ENCODE measurements at regions not wholly inside any gene's neighbourhood (a gene's known extent, or its start where the extent isn't known, plus 50 kb on each side); places are given as distances from the start of the nearest gene placed in this dataset.

DNA sequence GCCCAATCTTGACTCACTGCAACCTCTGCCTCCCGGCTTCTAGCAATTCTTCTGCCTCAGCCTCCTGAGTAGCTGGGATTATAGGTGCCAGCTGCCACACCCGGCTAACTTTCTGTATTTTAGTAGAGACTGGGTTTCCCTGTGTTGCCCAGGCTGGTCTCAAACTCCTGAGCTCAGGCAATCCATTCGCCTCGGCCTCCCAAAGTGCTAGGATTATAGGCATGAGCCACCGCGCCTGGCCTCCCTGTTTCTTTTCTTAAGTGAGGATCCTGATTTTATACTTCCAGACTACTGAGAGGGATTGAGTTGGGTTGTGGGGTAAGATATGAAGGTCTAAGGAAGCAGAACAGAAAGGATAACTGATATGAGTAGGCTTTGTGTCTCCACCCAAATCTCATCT is 106.8 kb downstream of the CNTN3 start:
- no peak for DNase-seq (ENCODE audit: low spot score)

DNA sequence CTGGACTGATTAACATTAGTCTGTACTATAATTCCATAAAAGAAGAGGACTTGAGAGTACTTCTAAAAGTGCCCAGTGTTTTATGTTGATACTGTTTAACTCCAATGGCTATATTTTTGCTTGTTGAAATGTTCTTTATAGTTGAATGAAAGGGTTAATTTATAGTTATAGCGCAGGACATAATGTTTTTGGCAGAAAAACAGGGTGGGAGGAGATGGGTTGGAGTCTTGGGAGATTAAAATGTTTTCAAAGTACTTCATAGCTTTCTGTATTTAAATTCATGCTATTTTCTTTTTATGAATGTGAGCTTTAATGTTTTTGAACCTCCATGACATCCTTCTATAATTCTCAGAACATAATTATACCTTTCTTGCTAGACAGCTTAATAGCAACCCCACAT is 108.2 kb downstream of the CNTN3 start:
- DNase-seq (ENCODE audit: low spot score) = no peak

DNA sequence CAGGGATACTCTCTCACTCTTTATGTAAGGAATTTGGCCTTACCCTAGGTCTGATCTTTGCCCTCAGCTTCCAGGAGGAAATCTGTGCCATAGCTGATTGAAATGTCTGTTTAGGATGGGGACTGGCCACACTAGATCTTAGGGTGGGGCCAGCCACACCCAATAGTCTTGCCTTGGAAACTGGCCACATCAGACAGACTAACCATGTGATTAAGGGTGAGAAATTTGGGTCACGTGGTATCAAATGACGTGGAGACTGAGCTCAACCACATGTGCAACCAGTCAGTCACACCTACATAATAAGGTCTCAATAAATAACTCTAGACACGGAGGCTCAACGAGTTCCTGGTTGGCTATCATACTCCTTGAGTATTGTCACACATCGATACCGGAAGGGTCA is 113.5 kb downstream of the CNTN3 start:
- DNase-seq (ENCODE audit: low spot score) = no peak

DNA sequence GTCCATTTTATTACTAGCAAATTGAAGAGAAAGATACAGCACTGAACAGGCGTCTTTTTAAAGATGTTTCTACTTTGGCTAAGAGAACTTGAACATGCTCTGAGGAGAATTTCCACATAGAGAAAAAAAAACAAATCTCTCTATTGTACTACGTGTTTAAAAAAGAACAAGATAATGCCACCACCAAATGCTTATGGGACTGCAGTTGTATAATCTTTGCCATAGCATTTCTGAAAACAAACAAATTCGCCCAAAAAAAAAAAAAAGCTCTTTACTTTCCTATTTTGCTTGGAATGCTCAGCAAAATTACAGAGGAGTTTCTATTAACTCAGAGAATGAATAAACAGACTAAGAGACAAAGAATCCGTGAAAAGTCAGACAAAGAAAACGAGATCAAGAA is 114.2 kb downstream of the CNTN3 start:
- no peak for DNase-seq (ENCODE audit: low spot score)

DNA sequence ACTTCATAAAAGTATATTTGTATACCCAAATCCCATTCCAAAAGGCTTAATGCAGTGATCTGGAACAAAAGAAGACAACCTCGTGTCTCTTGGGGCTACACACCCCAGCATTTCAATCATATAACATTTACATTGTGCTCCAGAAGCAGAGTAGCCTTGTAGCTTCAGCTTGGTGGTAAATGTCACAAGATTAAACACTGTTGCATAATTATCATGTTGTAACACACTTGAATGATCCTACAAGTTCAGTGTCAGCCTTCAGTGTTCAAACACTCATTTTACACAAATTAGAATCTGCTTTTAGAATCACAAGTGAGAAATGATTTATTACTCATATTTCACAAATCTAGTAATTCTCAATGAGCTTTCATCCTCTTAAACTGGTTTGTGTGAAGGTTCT is 122.6 kb downstream of the CNTN3 start:
- DNase-seq (ENCODE audit: low spot score) = no peak

DNA sequence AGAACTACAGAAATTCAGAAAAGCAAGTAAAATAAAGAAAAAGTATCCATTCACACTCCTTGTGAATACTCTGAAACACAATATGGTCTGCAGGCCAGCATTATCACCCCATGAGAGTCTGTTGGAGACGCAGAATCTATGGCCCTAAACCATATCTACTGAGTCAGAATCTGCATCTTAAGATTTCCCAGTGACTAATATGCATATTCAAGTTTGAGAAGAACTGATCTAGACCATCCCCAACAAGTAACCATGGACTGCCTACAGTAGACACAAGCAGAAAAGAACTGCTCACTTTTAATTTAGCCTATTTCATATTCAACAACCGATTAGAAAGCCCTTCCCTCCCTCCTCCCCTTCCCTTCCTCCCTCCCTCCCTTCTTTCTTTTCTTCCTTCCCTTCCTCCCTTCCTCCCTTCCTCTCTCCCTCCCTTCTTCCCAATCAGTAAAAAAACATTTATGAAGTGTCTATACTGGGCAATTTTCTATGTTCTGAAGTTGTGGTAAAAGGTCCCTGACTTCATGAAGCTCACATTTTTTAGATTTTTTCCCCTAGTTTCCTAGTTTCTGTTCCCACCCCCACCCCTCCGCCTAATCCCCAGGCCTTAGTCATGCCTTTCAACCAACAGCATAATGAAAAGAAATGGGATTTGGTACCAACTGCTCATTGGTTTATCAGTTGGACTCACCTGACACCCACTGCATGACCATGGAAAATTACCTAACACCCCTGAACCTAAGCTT is 125.2 kb downstream of the CNTN3 start:
- no peak for DNase-seq (ENCODE audit: low spot score)

DNA sequence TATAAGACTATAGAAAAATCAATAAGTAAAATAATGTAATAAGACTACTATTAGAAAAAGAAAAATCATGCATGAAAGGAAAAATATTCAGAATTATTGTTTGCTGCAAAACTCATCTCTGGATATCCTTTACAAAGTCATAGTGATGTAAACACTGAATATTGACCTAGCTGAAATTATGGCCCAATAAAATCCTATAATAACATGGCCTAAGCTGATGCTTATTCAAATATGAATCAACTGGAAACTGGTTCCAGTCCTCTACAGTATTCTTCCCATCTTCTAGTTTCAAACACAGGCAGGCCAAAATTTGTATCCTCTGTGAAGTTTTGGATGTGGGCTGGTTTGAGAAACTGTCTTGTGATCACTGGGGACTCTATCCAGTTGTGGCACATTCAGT is 134.5 kb downstream of the CNTN3 start:
- DNase-seq (ENCODE audit: low spot score) = no peak

DNA sequence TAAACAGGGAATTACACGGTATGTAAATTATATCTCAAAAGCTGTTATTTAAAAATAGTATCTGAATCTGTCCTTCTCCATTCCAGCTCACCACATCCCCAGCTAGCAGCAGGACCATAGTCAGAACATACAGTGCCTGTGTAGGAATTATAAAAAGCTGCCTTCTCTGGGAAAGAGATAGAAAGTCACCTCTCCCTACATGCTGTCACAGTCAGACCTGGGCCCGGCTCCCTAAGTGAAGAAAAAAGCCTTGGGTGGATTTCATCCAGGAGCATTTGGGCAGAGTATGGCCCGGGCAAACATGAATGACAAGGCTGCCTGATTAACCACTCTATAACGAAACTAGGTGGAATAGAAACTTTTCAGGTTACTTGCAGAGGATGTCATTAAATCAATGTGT is 144.1 kb downstream of the CNTN3 start:
- no peak for DNase-seq (ENCODE audit: low spot score)

DNA sequence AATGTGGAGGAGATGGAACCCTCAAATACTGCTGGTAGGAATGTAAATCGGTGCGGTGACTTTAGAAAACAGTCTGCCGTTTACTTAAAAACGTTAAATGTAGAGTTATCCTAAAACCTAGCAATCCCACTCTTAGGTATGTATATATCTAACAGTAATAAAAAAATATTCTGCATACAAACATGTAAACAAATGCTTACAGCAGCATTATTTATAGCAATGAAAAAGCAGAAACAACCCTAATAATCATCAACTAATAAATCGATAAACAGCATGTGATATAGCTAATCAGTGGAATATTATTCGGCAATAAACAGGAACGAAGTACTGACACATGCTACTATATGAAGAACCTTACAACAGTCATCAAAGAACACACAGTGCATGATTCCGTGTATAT is 144.7 kb downstream of the CNTN3 start:
- no peak for DNase-seq (ENCODE audit: low spot score)

DNA sequence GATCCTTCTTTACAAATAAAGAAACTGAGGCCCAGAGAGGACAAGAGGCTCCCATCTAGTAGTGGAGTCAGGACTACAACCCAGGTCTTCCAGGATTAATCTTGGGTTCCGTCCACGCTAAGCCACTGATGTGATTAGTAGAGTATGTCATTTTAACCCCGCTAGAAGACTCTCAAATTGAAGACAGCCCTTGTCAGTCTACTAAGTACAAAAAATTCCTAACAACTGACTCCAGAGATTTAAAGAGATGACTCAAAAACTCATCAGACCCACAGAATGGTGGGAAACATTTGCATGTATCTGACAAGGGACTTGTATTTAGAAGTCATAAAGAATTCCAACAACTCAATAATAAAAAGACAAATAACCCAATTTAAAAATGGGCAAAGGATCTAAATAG is 145.3 kb downstream of the CNTN3 start:
- DNase-seq (ENCODE audit: low spot score) = no peak

DNA sequence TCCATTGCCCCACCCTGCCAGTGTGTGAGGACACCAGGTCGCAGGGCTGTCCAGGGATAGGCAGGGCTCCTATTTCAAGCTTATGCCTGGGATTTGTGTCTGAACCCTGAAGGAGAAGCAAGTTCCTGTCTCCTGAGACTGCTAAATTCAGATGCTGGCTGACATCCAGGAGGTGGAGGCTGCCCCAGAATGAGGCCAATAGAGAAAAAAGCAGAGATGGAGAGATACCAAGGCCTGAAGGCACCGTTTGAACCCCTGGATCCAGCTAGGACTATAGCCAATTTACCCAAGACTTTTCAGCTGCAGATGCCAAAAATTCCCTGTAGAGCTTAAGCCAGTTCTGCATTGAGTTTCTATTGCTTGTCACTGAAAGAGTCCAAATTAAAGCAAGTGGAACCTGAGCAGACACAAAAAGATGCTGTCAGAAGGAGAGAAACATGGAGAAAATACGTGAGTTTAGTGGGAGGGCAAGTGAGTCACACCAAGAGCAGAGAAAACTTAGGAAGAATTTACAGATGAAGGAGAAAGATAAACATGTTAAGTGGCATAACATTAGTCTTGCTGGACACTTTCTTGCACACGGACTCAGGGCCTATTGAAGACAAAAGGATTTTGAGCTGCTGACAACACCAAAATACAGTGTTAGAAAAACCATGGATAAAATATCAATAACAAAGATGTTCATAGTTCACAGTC is 148.6 kb downstream of the CNTN3 start:
- no peak for DNase-seq (ENCODE audit: low spot score)

DNA sequence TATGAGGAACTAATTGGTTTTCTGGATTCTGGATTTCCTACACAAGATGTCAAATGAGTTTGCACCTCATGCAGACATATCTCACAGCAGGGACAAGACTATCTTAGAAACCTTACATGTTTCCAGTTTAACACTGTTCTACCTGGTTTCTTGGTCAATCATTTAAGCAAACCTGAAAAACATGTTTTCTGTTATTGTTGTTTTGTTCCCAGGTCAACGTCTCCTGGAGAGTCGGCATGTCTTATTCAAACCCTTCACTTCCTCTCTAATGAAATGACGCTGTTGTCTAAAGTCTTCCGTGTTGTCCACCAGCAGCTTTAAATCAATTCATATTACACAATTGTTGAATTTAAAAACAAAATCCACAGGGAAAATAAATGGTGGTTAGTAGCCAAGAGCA is 150.9 kb downstream of the CNTN3 start:
- DNase-seq (ENCODE audit: low spot score) = no peak

DNA sequence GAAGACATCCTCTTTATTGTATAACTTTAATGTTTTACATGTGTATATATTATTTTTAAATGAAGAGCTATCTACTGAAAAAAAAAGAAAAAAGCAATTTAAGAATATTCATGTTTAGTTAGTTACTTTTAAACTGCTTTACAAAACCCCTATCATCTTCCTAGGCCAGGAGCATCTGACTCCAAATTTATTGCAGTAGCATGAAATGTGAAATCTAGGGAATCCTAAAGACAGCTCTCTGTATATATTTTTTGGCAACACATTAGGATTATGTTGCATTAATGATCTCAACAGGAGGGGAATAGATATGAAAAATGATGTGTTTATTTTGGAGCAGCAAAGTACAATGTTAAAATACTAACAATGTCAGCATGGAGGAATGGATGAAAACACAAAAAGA is 158.3 kb downstream of the CNTN3 start:
- no peak for DNase-seq (ENCODE audit: low spot score)

DNA sequence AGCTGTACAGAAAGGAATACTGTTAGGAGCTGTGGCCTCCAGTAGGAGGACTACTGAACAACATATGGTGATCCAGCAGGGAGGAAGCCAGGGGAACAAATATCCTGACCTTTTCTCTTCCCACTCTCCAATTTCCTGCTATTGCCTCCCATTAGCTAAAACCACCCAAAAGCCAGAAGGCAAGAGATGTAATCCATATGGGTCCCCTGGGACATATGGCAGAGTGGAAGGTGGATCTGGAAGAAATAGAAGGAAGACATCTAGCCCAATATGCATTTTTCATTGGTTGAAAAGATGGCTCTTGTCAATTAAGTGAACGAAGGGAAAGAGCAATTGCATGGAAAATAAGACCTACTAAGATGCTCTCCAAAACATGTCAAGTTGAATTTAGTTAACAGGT is 167.2 kb downstream of the CNTN3 start:
- no peak for DNase-seq (ENCODE audit: low spot score)

DNA sequence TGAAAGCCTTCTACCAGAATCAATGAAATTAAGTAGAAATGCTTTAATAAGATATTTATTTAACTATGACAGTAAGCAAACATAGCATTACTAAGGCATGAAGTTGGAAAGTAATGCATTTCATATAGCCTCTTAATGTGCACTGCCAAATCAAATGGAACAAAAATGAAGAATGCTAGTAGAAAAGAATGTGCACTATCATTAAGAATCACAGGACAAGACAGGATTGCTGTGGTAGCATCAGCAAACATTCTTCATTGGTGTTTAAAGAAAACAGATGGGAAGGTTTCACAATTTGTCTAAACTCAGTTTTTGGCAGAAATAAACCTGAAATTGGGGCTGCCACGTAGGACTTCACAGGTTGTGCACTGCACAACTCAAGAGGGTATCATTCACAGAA is 168.9 kb downstream of the CNTN3 start:
- no peak for DNase-seq (ENCODE audit: low spot score)

DNA sequence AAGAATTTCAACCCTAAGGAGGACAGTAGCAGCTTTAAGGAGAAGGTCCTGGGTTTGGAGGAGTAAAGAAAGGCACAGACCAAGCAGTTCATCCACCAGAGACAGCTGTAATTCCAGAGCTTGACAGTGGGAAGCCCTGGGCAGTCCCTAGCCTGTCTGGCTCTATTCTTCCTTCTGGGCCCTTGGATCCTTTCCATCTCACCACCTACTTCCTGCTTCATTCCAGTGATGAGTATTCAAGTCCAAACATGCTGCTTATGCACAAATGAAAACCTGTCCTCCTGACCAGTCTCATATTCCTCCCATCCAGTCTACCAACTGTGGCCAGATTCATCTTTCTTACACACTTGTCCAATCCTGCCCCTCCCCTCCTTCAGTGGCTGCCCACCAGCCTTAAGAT is 171.4 kb downstream of the CNTN3 start:
- no peak for DNase-seq (ENCODE audit: low spot score)

DNA sequence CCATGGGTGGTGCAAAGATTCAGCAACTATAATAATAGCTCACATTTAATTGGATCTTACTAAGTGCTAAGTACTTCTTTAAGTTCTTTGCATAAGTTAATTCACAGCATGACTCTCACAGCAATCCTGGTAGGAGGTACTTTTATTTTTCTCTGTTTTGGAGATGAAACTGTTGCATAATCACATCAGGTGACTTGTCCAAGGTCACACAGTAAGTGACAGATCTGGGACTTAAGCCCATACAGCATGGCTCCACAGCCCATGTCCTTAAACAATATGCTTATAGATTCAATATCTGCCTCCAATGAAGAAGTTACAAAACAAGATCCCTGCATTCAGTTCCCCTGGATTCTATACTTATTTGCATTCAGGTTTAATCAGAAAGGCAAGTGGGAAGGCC is 171.8 kb downstream of the CNTN3 start:
- no peak for DNase-seq (ENCODE audit: low spot score)

DNA sequence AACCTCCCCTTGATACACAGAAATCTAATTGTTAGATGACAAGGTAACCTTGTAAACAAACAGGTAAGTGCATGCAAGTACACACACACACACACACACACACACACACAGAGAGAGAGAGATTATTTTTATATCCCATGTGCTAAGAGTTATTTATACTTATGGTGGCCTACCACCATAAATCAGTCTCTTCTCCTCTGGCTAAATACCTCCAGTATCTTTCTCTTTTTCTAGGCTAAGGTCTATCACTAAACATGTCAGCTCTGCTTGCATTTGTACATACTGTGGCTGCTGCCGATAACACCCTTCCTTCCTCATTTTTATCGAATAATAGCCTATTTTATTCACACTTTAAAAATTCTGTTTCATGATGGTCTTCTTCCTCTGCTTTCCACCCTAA is 172.4 kb downstream of the CNTN3 start:
- DNase-seq (ENCODE audit: low spot score) = no peak

DNA sequence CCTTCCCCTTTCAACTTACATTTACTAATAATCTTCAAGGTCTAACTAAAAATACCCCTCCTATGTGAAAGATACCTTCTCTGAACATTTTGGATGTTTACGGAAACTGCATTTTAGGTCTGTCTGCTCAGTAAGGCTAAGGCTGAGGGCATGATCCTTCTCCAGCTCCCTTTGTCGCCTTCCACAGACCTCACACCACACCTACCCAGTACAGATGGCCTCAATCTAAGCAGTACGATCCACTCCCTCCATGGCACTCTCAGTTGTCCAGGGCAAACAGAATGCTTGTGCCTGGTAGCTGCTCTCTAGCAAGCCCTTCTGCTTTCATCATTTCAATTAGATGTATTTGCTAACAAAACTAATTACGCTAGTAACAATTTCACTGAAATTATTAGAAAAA is 178.3 kb downstream of the CNTN3 start:
- DNase-seq (ENCODE audit: low spot score) = no peak

DNA sequence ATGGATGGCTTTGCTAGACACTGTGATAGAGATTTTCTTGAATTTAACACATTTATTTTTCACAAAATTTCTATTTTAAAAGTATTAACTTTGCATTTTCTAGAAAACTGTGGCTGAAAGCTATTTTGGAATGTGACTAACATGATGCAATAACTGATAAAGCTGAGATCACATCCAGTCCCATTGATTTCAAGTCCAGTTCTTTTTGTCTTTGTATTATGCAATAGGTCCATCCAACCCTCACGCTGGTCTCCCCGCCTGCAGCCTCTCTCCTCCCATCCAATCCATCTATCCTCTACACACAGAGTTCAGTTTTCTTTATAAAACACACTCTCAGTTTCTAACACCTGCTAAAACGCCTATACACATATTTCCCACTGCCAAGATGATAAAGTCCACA is 178.8 kb downstream of the CNTN3 start:
- DNase-seq (ENCODE audit: low spot score) = no peak

DNA sequence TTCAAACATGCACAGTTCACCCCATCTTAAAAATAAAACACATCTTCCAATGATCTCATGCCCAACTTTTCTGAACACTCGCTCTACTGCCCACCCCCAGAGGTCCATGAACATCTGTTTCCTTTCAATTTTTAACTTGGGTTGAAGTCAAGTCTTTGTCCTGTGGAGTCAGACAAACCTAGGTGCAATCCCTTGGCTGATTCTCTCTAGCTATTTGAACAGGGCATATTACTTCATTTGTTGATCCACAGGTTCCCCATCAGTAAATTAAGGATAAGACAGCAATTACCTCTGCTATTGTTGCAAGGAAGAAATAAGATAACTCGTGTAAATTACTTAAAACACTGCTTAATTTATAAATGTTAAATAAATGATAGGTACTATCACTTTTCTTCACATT is 180.1 kb downstream of the CNTN3 start:
- no peak for DNase-seq (ENCODE audit: low spot score)

DNA sequence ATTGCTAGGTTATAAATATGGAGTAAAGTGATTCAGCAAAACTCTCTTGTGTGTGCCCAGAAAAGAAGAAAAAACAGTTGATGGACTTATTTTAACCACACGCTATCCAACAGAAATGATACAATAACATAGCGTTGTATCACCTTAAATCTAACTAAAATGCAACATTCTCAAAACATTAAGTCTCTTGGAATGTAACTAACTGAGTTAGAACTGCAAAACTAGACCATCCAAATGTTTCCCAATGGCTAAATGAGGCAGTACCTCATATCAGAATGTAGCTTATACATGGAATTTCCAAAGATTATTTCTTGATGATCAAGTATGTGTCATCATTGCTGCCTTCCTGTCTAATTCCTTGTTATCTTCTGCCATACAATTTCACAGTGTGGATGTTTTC is 187.9 kb downstream of the CNTN3 start:
- no peak for DNase-seq (ENCODE audit: low spot score)

DNA sequence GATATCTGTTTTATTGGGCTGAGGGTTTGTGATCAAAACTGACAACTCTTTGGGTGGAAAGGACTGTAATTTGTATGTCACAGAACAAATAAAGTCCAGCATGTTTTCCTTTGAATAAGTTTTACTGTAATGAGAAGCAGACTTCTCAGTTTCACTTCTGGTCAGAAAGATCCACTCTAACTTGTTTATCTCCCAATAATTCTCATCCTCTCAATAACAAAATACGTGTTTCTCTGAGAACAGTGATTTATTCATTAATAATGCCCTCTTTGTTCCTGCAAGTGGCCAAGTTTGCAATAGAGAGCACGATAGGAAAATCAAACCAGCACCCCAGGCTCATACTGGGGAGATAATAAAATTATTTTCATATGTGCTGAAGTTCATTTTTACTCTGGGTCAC is 190.6 kb downstream of the CNTN3 start:
- DNase-seq (ENCODE audit: low spot score) = no peak

DNA sequence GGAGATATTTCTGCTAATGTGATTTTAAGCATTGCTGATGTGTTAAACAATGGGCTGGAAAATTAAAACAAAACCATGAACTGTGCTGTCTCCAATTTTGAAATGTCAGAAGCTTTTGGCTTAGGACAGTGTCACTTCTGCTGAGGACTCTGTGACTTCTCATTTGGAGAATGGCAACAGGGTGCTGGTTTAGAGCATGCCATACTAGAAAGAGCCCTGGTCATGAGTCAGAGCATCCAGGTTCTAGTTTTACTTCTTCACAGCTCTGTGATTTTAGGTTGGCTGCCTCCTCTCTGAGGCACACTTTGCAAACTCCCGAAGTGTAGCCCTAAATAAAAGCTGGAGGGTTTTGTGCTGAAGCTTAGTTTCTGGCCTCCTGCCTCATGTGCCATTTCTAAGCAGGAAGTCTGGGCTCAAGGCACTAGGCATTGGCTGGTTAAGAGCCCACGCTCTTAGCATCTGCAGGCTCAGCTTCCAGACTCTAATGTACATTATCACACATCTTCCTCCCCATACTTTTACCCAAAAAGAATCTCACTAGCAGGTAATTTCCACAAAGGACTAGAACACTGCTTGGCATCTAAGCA is 193.8 kb downstream of the CNTN3 start:
- no peak for DNase-seq (ENCODE audit: low spot score)
